ENCODE measurements at regions not wholly inside any gene's neighbourhood (a gene's known extent, or its start where the extent isn't known, plus 50 kb on each side); places are given as distances from the start of the nearest gene placed in this dataset.
"Not testable (repeated sequence)": the region's sequence is repeated elsewhere in the genome, so short reads cannot be mapped to it uniquely, and the experiment has no call there.

DNA sequence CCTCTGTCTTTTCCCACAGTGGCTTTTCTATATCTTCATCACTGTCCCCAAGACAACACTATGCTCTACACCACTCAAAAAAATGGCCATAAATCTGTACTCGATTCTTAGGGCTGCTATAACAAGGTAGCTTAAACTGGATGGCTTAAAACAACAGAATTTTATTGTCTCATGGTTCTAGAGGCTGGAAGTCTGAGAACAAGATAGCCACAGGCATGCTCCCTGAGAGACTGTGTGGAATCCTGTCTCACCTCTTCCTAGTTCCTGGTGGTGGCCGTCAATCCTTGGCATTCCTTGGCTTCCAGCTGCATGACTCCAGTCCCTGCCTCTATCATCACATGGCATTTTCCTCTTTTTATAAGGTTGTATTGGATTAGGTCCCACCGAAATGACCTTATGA lies 70.7 kb upstream of the DCLK2 start:
- DNase-seq (ENCODE audit: low read depth), result peak; percentile 53
- TF ChIP-seq, protein P1, sequence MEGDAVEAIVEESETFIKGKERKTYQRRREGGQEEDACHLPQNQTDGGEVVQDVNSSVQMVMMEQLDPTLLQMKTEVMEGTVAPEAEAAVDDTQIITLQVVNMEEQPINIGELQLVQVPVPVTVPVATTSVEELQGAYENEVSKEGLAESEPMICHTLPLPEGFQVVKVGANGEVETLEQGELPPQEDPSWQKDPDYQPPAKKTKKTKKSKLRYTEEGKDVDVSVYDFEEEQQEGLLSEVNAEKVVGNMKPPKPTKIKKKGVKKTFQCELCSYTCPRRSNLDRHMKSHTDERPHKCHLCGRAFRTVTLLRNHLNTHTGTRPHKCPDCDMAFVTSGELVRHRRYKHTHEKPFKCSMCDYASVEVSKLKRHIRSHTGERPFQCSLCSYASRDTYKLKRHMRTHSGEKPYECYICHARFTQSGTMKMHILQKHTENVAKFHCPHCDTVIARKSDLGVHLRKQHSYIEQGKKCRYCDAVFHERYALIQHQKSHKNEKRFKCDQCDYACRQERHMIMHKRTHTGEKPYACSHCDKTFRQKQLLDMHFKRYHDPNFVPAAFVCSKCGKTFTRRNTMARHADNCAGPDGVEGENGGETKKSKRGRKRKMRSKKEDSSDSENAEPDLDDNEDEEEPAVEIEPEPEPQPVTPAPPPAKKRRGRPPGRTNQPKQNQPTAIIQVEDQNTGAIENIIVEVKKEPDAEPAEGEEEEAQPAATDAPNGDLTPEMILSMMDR (IDR thresholded peaks at IDR 0.05; ENCODE audit: insufficient read depth, low read length, poor library complexity, severe bottlenecking), result no peak
- H3K36me3 ChIP-seq (ENCODE audit: control insufficient read depth, insufficient read depth, low read length), result no peaks in the 10 kb centered on the region
- no peak overlapping the region for H3K4me3 ChIP-seq (ENCODE audit: low read depth, low read length)
- no peaks in the 10 kb centered on the region for H3K27me3 ChIP-seq (ENCODE audit: control insufficient read depth, insufficient read depth, low read length)

DNA sequence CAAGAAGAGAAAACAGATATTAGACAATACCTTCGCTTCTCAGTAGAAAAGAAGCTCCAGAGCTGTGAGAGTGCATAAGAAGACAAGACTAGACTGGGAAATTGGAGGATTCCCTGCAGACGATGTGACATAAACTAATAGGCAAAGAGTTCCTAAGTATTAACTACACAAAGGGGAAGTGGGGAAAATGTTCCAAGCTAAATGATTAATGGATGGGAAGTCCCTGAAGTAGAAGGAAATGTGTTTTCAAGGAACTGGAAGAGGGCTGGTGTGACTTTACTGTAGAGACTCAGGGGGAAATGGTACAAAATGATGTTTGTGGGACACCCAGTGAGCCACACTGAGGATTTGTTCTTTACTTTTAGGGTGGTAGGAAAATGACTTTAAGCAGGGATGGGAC lies 69.7 kb upstream of the DCLK2 start:
- no peak overlapping the region for H3K4me3 ChIP-seq (ENCODE audit: low read depth, low read length)
- no peaks in the 10 kb centered on the region for H3K36me3 ChIP-seq (ENCODE audit: control insufficient read depth, insufficient read depth, low read length)
- H3K27me3 ChIP-seq (ENCODE audit: control insufficient read depth, insufficient read depth, low read length), result no peaks in the 10 kb centered on the region
- no peak for DNase-seq (ENCODE audit: low read depth)
- TF ChIP-seq, protein P1 (IDR thresholded peaks at IDR 0.05; ENCODE audit: insufficient read depth, low read length, poor library complexity, severe bottlenecking), result no peak

GRCh38 chr4:150009533-150009932 lies 68.7 kb upstream of the DCLK2 start:
- H3K27me3 ChIP-seq (ENCODE audit: control insufficient read depth, insufficient read depth, low read length), result no peaks in the 10 kb centered on the region
- TF ChIP-seq, protein P1 (IDR thresholded peaks at IDR 0.05; ENCODE audit: insufficient read depth, low read length, poor library complexity, severe bottlenecking), result no peak
- no peaks in the 10 kb centered on the region for H3K36me3 ChIP-seq (ENCODE audit: control insufficient read depth, insufficient read depth, low read length)
- no peak for DNase-seq (ENCODE audit: low read depth)
- H3K4me3 ChIP-seq (ENCODE audit: low read depth, low read length), result no peak overlapping the region

- TF ChIP-seq, protein P1 (IDR thresholded peaks at IDR 0.05; ENCODE audit: insufficient read depth, low read length, poor library complexity, severe bottlenecking), result peak; percentile 55
- Histone ChIP-seq H3K36me3 (ENCODE audit: control insufficient read depth, insufficient read depth, low read length) (no peaks in the 10 kb centered on the region), H3K4me3 (ENCODE audit: low read depth, low read length) (no peak overlapping the region), H3K27me3 (ENCODE audit: control insufficient read depth, insufficient read depth, low read length) (no peaks in the 10 kb centered on the region)
- DNase-seq (ENCODE audit: low read depth), result no peak
Measured at GRCh38 chr4:150010525-150011126, 67.6 kb upstream of the DCLK2 start.

GRCh38 chr4:150012851-150013360 lies 65.3 kb upstream of the DCLK2 start:
- no peaks in the 10 kb centered on the region for H3K36me3 ChIP-seq (ENCODE audit: control insufficient read depth, insufficient read depth, low read length)
- TF ChIP-seq, protein P1 (IDR thresholded peaks at IDR 0.05; ENCODE audit: insufficient read depth, low read length, poor library complexity, severe bottlenecking), result no peak
- no peak for DNase-seq (ENCODE audit: low read depth)
- no peaks in the 10 kb centered on the region for H3K27me3 ChIP-seq (ENCODE audit: control insufficient read depth, insufficient read depth, low read length)
- no peak overlapping the region for H3K4me3 ChIP-seq (ENCODE audit: low read depth, low read length)

- not testable (repeated sequence) for H3K4me3 ChIP-seq (ENCODE audit: low read depth, low read length); DNase-seq (ENCODE audit: low read depth); H3K36me3 ChIP-seq (ENCODE audit: control insufficient read depth, insufficient read depth, low read length); H3K27me3 ChIP-seq (ENCODE audit: control insufficient read depth, insufficient read depth, low read length)
Measured at GRCh38 chr4:150015910-150016309, 62.3 kb upstream of the DCLK2 start.

DNA sequence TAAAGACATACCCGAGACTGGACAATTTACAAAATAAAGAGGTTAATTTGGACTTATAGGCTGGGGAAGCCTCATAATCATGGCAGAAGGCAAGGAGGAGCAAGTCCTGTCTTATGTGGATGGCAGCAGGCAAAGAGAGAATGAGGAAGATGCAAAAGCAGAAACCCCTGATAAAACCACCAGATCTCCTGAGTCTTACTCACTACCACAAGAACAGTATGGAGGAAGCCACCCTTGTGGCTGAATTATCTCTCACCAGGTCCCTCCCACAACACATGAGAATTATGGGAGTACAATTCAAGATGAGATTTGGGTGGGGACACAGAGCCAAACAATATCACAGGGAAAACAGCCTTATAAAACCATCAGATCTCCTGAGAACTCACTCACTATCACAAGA lies 61.6 kb upstream of the DCLK2 start:
- H3K36me3 ChIP-seq (ENCODE audit: control insufficient read depth, insufficient read depth, low read length); H3K4me3 ChIP-seq (ENCODE audit: low read depth, low read length); DNase-seq (ENCODE audit: low read depth); H3K27me3 ChIP-seq (ENCODE audit: control insufficient read depth, insufficient read depth, low read length): not testable (repeated sequence)

Measured in kidney epithelial cell (primary cell).